ENCODE measurements at regions not wholly inside any gene's neighbourhood (a gene's known extent, or its start where the extent isn't known, plus 50 kb on each side); places are given as distances from the start of the nearest gene placed in this dataset.

GRCh38 chr12:14257303-14257733 lies 108.2 kb upstream of the ATF7IP start:
- no peak for DNase-seq

GRCh38 chr12:14257734-14258574 lies 107.5 kb upstream of the ATF7IP start:
- peak; percentile 94 for DNase-seq

GRCh38 chr12:14258575-14258940 lies 106.9 kb upstream of the ATF7IP start:
- DNase-seq: no peak

- DNase-seq: no peak
Measured at GRCh38 chr12:14259481-14260010, 105.9 kb upstream of the ATF7IP start.

GRCh38 chr12:14260011-14260993 lies 105.2 kb upstream of the ATF7IP start:
- DNase-seq: peak; percentile 59

- no peak for DNase-seq
Measured at GRCh38 chr12:14261096-14261495, 104.4 kb upstream of the ATF7IP start.

GRCh38 chr12:14261861-14262260 lies 103.6 kb upstream of the ATF7IP start:
- DNase-seq: no peak

- DNase-seq: no peak
Measured at GRCh38 chr12:14262771-14263511, 102.5 kb upstream of the ATF7IP start.

- no peak for DNase-seq
Measured at GRCh38 chr12:14263742-14264141, 101.7 kb upstream of the ATF7IP start.

- DNase-seq: no peak
Measured at GRCh38 chr12:14264316-14264715, 101.2 kb upstream of the ATF7IP start.

GRCh38 chr12:14264778-14265177 lies 100.7 kb upstream of the ATF7IP start:
- DNase-seq: no peak

- DNase-seq: no peak
Measured at GRCh38 chr12:14268120-14268515, 97.4 kb upstream of the ATF7IP start.

GRCh38 chr12:14270392-14270791 lies 95.1 kb upstream of the ATF7IP start:
- no peak for DNase-seq

GRCh38 chr12:14272956-14273912 lies 92.2 kb upstream of the ATF7IP start:
- DNase-seq: peak; percentile 88

- no peak for DNase-seq
Measured at GRCh38 chr12:14273913-14274311, 91.6 kb upstream of the ATF7IP start.

GRCh38 chr12:14275111-14275510 lies 90.4 kb upstream of the ATF7IP start:
- DNase-seq: no peak

- DNase-seq: peak; percentile 62
Measured at GRCh38 chr12:14275886-14276285, 89.6 kb upstream of the ATF7IP start.

GRCh38 chr12:14278294-14278953 lies 87.1 kb upstream of the ATF7IP start:
- DNase-seq: no peak

GRCh38 chr12:14279845-14280244 lies 85.6 kb upstream of the ATF7IP start:
- DNase-seq: no peak

- DNase-seq: no peak
Measured at GRCh38 chr12:14280921-14281320, 84.6 kb upstream of the ATF7IP start.

GRCh38 chr12:14281539-14281938 lies 83.9 kb upstream of the ATF7IP start:
- DNase-seq: no peak
